SK-N-SH (cell line): ENCODE measurements at regions not wholly inside any gene's neighbourhood (a gene's known extent, or its start where the extent isn't known, plus 50 kb on each side); places are given as distances from the start of the nearest gene placed in this dataset.
"Not testable (repeated sequence)": the region's sequence is repeated elsewhere in the genome, so short reads cannot be mapped to it uniquely, and the experiment has no call there.

Source experiments
- CTCF ChIA-PET: fragments of 300-600, 350-600 bp; formaldehyde crosslinking; extraction: SDS; loops from one replicate; lab custom pipeline; 2021; lab: Yijun Ruan, JAX
- POLR2A ChIA-PET: fragments of 350-600 bp; sonication (Branson Sonifier 250); formaldehyde crosslinking; extraction: SDS; loops from one replicate; lab custom pipeline; 2020; ENCODE audit warnings: antibody characterized with exemption, inconsistent platforms; lab: Yijun Ruan, JAX
- DNase-seq: peaks from one replicate; pipeline ENCODE4 v3.0.0; 2012
- H2AFZ ChIP-seq: fragments of 200-600 bp; sonication (generic); 2 replicates; pipeline ENCODE4 v1.8.1; 2016; ENCODE audit warnings: antibody characterized with exemption, mild to moderate bottlenecking, low read depth
- H3F3A ChIP-seq: fragments of 200-600 bp; sonication (generic); replicated peaks from 2 replicates; pipeline ENCODE3; 2016; ENCODE audit warnings: antibody characterized with exemption, mild to moderate bottlenecking; ENCODE audit not compliant: insufficient read depth
- H3K27ac ChIP-seq, 2 experiments: fragments of 200-500 bp in 1 of 2; fragments of 200-600 bp in 1 of 2; sonication (Bioruptor generic) in 1 of 2; sonication (generic), shearing (Covaris generic) in 1 of 2; 2 replicates each; pipeline versions ENCODE4 v1.5.1 to v1.6.1; 2014 to 2016; ENCODE audit warnings: low read depth in 2 of 2, inconsistent platforms in 1 of 2, low read length in 1 of 2, mild to moderate bottlenecking in 1 of 2, mixed read lengths in 1 of 2
- H3K27me3 ChIP-seq: fragments of 200-600 bp; sonication (generic), shearing (Covaris generic); 2 replicates; pipeline ENCODE4 v1.6.1; 2016; ENCODE audit warnings: mixed run types; ENCODE audit not compliant: insufficient read depth
- H3K36me3 ChIP-seq, 2 experiments: fragments of 200-500 bp in 1 of 2; fragments of 200-600 bp in 1 of 2; sonication (Bioruptor generic) in 1 of 2; sonication (generic) in 1 of 2; replicated peaks in 1 of 2; 2 replicates each; pipeline versions ENCODE3 to v1.5.1; 2014 to 2016; ENCODE audit warnings: low read length in 1 of 2, mild to moderate bottlenecking in 1 of 2; ENCODE audit not compliant: insufficient read depth in 2 of 2, control insufficient read depth in 1 of 2
- H3K4me1 ChIP-seq, 2 experiments: fragments of 200-500 bp in 1 of 2; fragments of 200-600 bp in 1 of 2; sonication (Bioruptor generic) in 1 of 2; sonication (generic), shearing (Covaris generic) in 1 of 2; 2 replicates each; pipeline versions ENCODE4 v1.5.1 to v1.6.1; 2014 to 2016; ENCODE audit warnings: low read depth in 1 of 2, low read length in 1 of 2, mixed run types in 1 of 2; ENCODE audit not compliant: insufficient read depth in 2 of 2, control insufficient read depth in 1 of 2
- H3K4me2 ChIP-seq: fragments of 200-600 bp; sonication (generic), shearing (Covaris generic); 2 replicates; pipeline ENCODE4 v1.6.1; 2017; ENCODE audit warnings: mixed run types
- H3K4me3 ChIP-seq, 2 experiments: fragments of 200-500 bp in 1 of 2; fragments of 200-600 bp in 1 of 2; sonication (Bioruptor generic) in 1 of 2; sonication (generic), shearing (Covaris generic) in 1 of 2; 2 replicates each; pipeline versions ENCODE4 v1.5.1 to v1.8.1; 2014 to 2016; ENCODE audit warnings: low read depth in 2 of 2, inconsistent platforms in 1 of 2, low read length in 1 of 2, mild to moderate bottlenecking in 1 of 2, mixed read lengths in 1 of 2, moderate library complexity in 1 of 2
- H3K79me2 ChIP-seq: fragments of 200-600 bp; sonication (generic); 2 replicates; pipeline ENCODE4 v1.8.1; 2017; ENCODE audit warnings: mild to moderate bottlenecking; ENCODE audit not compliant: insufficient read depth
- H3K9ac ChIP-seq: fragments of 200-600 bp; sonication (generic); 2 replicates; pipeline ENCODE4 v1.6.1; 2017; ENCODE audit warnings: mixed run types
- H3K9me2 ChIP-seq: fragments of 200-600 bp; sonication (generic); 2 replicates; pipeline ENCODE4 v1.6.1; 2017; ENCODE audit warnings: mixed run types
- H3K9me3 ChIP-seq: fragments of 200-600 bp; sonication (generic); 2 replicates; pipeline ENCODE4 v1.6.1; 2017; ENCODE audit warnings: mixed run types, mild to moderate bottlenecking, moderate library complexity
- H4K20me1 ChIP-seq: fragments of 200-600 bp; sonication (generic); 2 replicates; pipeline ENCODE4 v1.6.1; 2017; ENCODE audit warnings: mild to moderate bottlenecking, mixed run types; ENCODE audit not compliant: insufficient read depth
- PBX3 ChIP-seq: IDR thresholded peaks from 2 replicates; pipeline ENCODE4; 2012
- RAD21 ChIP-seq: IDR thresholded peaks from 2 replicates; pipeline ENCODE4 v1.6.1; 2012; ENCODE audit warnings: mild to moderate bottlenecking, low read length
- RCOR1 ChIP-seq: fragments of 150-350 bp; IDR thresholded peaks from 2 replicates; pipeline ENCODE4 v1.6.1; 2017; ENCODE audit warnings: antibody characterized with exemption, low read length
- WGBS: methylation state at CpG from one replicate; pipeline ENCODE4 v1.1.6; 2017; ENCODE audit warnings: low lambda C conversion rate; 5-methylcytosine and 5-hydroxymethylcytosine counted together
- TF ChIP-seq, protein P1 (sequence below): IDR thresholded peaks from 2 replicates; pipeline ENCODE4 v1.4.0; 2012; ENCODE audit warnings: low read depth

DNA sequence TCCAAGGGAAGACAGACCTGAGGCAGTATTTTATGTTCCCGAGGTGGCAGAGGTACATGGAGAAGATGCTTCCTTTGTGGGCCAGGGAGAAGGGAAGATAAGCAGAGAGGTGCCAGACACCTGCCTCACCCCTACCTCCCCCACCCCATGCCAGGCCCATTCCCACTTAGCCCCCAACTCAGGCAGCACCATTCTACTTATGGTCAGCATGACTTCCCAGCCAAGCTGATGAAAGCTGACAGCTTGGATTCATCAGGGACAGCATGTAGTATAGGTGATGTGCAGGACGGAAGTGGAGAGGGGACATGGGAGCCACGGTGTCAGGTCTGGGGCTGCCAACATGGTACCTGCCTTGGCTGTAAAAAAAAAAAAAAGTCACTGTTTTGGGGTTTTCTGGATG is 57.5 kb upstream of the CSPG4 start:
- Histone ChIP-seq H3K9me3 (no peaks in the 10 kb centered on the region), H3K4me3 (no peak overlapping the region), H3K36me3 (no peaks in the 10 kb centered on the region), H3K27ac (no peak overlapping the region), H4K20me1 (no peaks in the 10 kb centered on the region), H3K79me2 (no peaks in the 10 kb centered on the region), H3K9ac (no peak overlapping the region), H3K27me3 (peaks cover 6% of the 10 kb centered on the region; the same call in 1 of the 2 replicates), H2AFZ (no peak overlapping the region), H3K9me2 (no peaks in the 10 kb centered on the region), H3K4me1 (no peaks in the 10 kb centered on the region; a peak in 1 of 4 replicates), H3K4me2 (no peak overlapping the region), H3F3A (no peaks in the 10 kb centered on the region)
- ChIA-PET POLR2A (no interaction called here), CTCF (interaction anchor here (0.7 to 1.6 kb wide), 3 partner anchors 16 to 279 kb away, joined by 3 to 5 read pairs (median 3); no protein-coding TSS in a partner anchor)
- TF ChIP-seq RCOR1 (no peak), RAD21 (no peak), PBX3 (no peak)
- TF ChIP-seq, protein P1, sequence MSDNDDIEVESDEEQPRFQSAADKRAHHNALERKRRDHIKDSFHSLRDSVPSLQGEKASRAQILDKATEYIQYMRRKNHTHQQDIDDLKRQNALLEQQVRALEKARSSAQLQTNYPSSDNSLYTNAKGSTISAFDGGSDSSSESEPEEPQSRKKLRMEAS, result no peak
- 63% methylated on average over 3 of the region's 3 CpGs for WGBS
- no peak for DNase-seq

GRCh38 chr15:75768526-75768925 is 55.9 kb upstream of the CSPG4 start:
- 90% methylated on average over 1 of the region's 3 CpGs for WGBS
- H3K9me3 ChIP-seq, H3K27me3 ChIP-seq, H3F3A ChIP-seq, DNase-seq, H3K36me3 ChIP-seq, H3K4me3 ChIP-seq, H3K9me2 ChIP-seq, CTCF ChIA-PET, H3K4me2 ChIP-seq, H3K27ac ChIP-seq, H3K9ac ChIP-seq, H4K20me1 ChIP-seq, POLR2A ChIA-PET, H3K79me2 ChIP-seq, H3K4me1 ChIP-seq, H2AFZ ChIP-seq: not testable (repeated sequence)

DNA sequence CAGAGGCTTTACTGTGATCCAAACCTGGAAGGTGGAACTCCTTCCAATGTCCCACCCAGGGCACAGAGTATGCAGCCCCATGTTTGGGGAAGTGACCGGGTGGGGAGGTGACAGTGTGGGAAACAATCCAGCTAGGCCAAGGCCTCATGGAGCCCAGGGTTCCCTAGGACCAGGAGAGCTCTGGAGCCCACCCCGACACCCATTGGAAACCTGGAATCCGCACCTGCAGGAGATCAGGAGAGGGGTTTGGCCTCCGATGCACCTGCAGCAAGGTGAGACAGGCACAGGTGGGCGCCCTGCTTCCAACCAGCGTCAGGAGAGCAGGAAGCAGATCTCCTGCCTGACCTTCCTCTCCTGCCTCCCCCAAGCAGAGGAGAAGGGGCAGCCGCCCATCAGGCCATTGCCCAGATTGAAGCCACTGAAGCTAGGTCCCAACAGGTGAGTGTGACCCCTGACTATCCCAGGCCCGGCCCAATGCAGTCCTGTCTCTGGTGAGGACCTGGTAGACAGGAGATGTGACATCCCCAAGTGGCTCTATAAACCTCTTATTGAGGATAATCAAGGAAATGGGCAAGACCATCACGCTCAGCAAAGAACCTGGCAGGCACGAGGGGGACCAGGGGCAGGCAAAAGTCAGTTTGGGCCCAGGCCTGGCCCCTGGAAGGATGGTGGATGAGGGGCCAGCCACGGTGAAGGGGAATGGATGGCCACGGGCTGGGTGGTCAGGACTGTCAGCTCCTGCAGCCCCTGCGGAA is 53.1 kb upstream of the CSPG4 start:
- H3K9ac ChIP-seq, H3K79me2 ChIP-seq, H3K27ac ChIP-seq, H3K4me1 ChIP-seq, H3K9me3 ChIP-seq, H3K4me2 ChIP-seq, H3F3A ChIP-seq, POLR2A ChIA-PET, H4K20me1 ChIP-seq, H3K27me3 ChIP-seq, H3K36me3 ChIP-seq, H3K9me2 ChIP-seq, H2AFZ ChIP-seq, CTCF ChIA-PET, DNase-seq, H3K4me3 ChIP-seq: not testable (repeated sequence)
- 75% methylated on average over 8 of the region's 13 CpGs for WGBS

DNA sequence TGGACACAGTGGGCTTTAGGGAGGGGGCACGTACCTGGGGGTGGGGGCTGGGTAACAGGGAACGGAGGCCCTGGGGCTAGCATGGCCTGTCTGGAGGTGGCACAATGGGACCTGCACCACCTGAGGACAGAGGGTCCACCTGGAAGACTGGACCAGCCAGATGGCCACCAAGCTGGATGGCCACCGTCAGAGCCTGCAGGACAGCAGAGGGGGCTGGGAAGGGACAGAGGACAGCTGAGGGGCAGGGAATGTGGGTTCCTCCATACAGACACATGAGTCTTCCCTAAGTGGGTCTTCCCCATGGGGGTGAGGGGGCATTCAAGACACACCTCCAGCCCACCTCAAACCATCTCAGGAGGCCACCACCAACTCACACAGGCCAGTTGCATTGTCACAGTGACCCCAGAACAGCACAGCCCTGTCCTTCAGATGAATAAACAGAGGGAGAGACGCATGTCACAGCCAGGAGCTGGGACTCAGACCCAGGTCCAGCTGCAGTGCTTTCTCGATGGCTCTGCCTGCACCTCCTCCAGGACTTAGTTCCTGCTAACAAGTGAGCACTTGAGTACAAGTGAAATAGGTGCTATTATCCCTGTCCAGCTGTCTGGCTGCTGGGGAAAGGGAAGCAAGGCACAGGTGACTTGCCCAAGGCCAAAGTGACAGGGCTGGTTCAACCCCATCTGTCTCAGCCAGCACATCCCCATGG is 52.4 kb upstream of the CSPG4 start:
- H3K4me1 ChIP-seq, H4K20me1 ChIP-seq, CTCF ChIA-PET, H3K9me2 ChIP-seq, H3F3A ChIP-seq, H2AFZ ChIP-seq, DNase-seq, H3K27ac ChIP-seq, H3K9me3 ChIP-seq, H3K36me3 ChIP-seq, POLR2A ChIA-PET, H3K27me3 ChIP-seq, H3K9ac ChIP-seq, H3K4me2 ChIP-seq, H3K4me3 ChIP-seq, H3K79me2 ChIP-seq: not testable (repeated sequence)
- WGBS, result 62% methylated on average over 3 of the region's 5 CpGs

GRCh38 chr15:75763635-75764600 is 51.3 kb upstream of the CSPG4 start:
- H3K9ac ChIP-seq, H3K36me3 ChIP-seq, H3K9me3 ChIP-seq, H4K20me1 ChIP-seq, H3K27me3 ChIP-seq, H3K4me1 ChIP-seq, H2AFZ ChIP-seq, H3F3A ChIP-seq, H3K4me3 ChIP-seq, H3K4me2 ChIP-seq, H3K9me2 ChIP-seq, H3K79me2 ChIP-seq, DNase-seq, POLR2A ChIA-PET, H3K27ac ChIP-seq: not testable (repeated sequence)
- 84% methylated on average over 5 of the region's 14 CpGs for WGBS
- CTCF ChIA-PET, result interaction anchor here (1.2 kb wide), 1 partner anchor 69 kb away, joined by 3 read pairs; no protein-coding TSS in a partner anchor
